HCT116 (cell line): ENCODE measurements at regions not wholly inside any gene's neighbourhood (a gene's known extent, or its start where the extent isn't known, plus 50 kb on each side); places are given as distances from the start of the nearest gene placed in this dataset.

Source experiments
- ATAC-seq: fragments of 200-7000 bp; cut with Tn5 transposase; 2 replicates; pipeline ENCODE4 v1.9.1; 2020; ENCODE audit warnings: mild to moderate bottlenecking, moderate library complexity
- BruUV-seq: library from RNA; stranded (reverse); fragments of 400-500 nt; replicated peaks from 2 replicates; lab custom pipeline; 2021; lab: Mats Ljungman, UMichigan
- CTCF ChIA-PET: fragments of 300-600 bp; sonication (Branson Sonifier 250); formaldehyde crosslinking; loops from one replicate; lab custom pipeline; 2021; ENCODE audit warnings: antibody characterized with exemption; lab: Charles Lee
- POLR2A ChIA-PET: fragments of 300-600, 350-600 bp; sonication (Branson Sonifier 250); formaldehyde crosslinking; loops from one replicate; lab custom pipeline; 2021; ENCODE audit warnings: antibody characterized with exemption; lab: Charles Lee
- RAD21 ChIA-PET, 2 experiments: fragments of 300-600 bp; sonication (Branson Sonifier 250); formaldehyde crosslinking; loops; one replicate each; lab custom pipeline; 2023; ENCODE audit warnings: low total read pairs in 2 of 2; ENCODE audit not compliant: uncharacterized antibody in 2 of 2, unreplicated experiment in 2 of 2, low non-redundant PET in 1 of 2; lab: Charles Lee
- DNase-seq: peaks from one replicate; pipeline ENCODE4 v3.0.0-alpha.2; 2010; ENCODE audit warnings: low read depth, low spot score
- H2AFZ ChIP-seq: fragments of 200-600 bp; shearing (Covaris generic), sonication (generic); 2 replicates; pipeline ENCODE4 v1.6.1; 2017; ENCODE audit warnings: low read depth, mixed run types, mixed read lengths, antibody characterized with exemption, low read length; ENCODE audit not compliant: poor library complexity, severe bottlenecking
- H3K27ac ChIP-seq: 2 replicates; pipeline ENCODE4 v1.5.1; 2012; ENCODE audit warnings: low read depth, low read length
- H3K27me3 ChIP-seq: fragments of 200-600 bp; sonication (generic); 2 replicates; pipeline ENCODE4 v1.6.1; 2016; ENCODE audit warnings: mixed run types, low read length, mixed read lengths; ENCODE audit not compliant: insufficient read depth
- H3K36me3 ChIP-seq, 2 experiments: fragments of 200-500 bp in 1 of 2; fragments of 200-600 bp in 1 of 2; sonication (Bioruptor generic) in 1 of 2; sonication (generic) in 1 of 2; 2 replicates each; pipeline versions ENCODE4 v1.5.1 to v1.6.1; 2014 to 2016; ENCODE audit warnings: low read length in 2 of 2, inconsistent platforms in 1 of 2, mixed read lengths in 1 of 2, mixed run types in 1 of 2; ENCODE audit not compliant: insufficient read depth in 2 of 2, control insufficient read depth in 1 of 2
- H3K4me1 ChIP-seq, 2 experiments: fragments of 200-600 bp in 1 of 2; sonication (generic) in 1 of 2; 2 replicates each; pipeline versions ENCODE4 v1.5.1 to v1.6.1; 2012 to 2017; ENCODE audit warnings: low read length in 2 of 2, inconsistent platforms in 1 of 2, mild to moderate bottlenecking in 1 of 2, mixed read lengths in 1 of 2, mixed run types in 1 of 2, moderate library complexity in 1 of 2; ENCODE audit not compliant: insufficient read depth in 2 of 2, control insufficient read depth in 1 of 2
- H3K4me2 ChIP-seq: fragments of 200-600 bp; sonication (generic); 2 replicates; pipeline ENCODE4 v1.6.1; 2017; ENCODE audit warnings: mixed run types, low read length, mixed read lengths
- H3K4me3 ChIP-seq, 2 experiments: fragments of 200-600 bp in 1 of 2; sonication (generic) in 1 of 2; replicated peaks in 1 of 2; 2 replicates each; pipeline ENCODE4 v1.5.1; 2011 to 2016; ENCODE audit warnings: low read length in 2 of 2, control low read depth in 1 of 2, low read depth in 1 of 2, mild to moderate bottlenecking in 1 of 2, mixed read lengths in 1 of 2, mixed run types in 1 of 2
- H3K79me2 ChIP-seq: fragments of 200-600 bp; sonication (generic); 2 replicates; pipeline ENCODE4 v1.6.1; 2017; ENCODE audit warnings: mild to moderate bottlenecking, mixed run types, low read length, moderate library complexity, mixed read lengths; ENCODE audit not compliant: insufficient read depth
- H3K9ac ChIP-seq: fragments of 200-600 bp; sonication (generic); 2 replicates; pipeline ENCODE4 v1.6.1; 2016; ENCODE audit warnings: low read length, mixed read lengths
- H3K9me2 ChIP-seq: fragments of 200-600 bp; sonication (generic), shearing (Covaris generic); 2 replicates; pipeline ENCODE4 v1.6.1; 2017; ENCODE audit warnings: mixed run types, mild to moderate bottlenecking, moderate library complexity; ENCODE audit not compliant: insufficient read depth
- H3K9me3 ChIP-seq, 2 experiments: fragments of 200-500 bp in 1 of 2; fragments of 200-600 bp in 1 of 2; sonication (Bioruptor generic) in 1 of 2; sonication (generic) in 1 of 2; 2 replicates each; pipeline ENCODE4 v1.6.1; 2014 to 2017; ENCODE audit warnings: low read length in 2 of 2, mixed read lengths in 2 of 2, inconsistent platforms in 1 of 2, low read depth in 1 of 2, mild to moderate bottlenecking in 1 of 2, mixed run types in 1 of 2, moderate library complexity in 1 of 2; ENCODE audit not compliant: control insufficient read depth in 1 of 2, insufficient read depth in 1 of 2
- H4K20me1 ChIP-seq: fragments of 200-600 bp; sonication (generic), shearing (Covaris generic); 2 replicates; pipeline ENCODE4 v1.6.1; 2017; ENCODE audit warnings: mixed run types, mild to moderate bottlenecking, moderate library complexity; ENCODE audit not compliant: insufficient read depth
- ATF3 ChIP-seq: IDR thresholded peaks from 2 replicates; pipeline ENCODE4 v1.6.1; 2012
- CEBPB ChIP-seq: IDR thresholded peaks from 2 replicates; pipeline ENCODE4 v1.6.1; 2012; ENCODE audit warnings: low read depth
- CTCF ChIP-seq, 3 experiments: fragments of 200-600 bp in 1 of 3; sonication (generic) in 1 of 3; IDR thresholded peaks in 2 of 3; conservative IDR thresholded peaks in 1 of 3; 2 replicates each; pipeline ENCODE4 v1.5.1; 2012 to 2017; ENCODE audit warnings: low read depth in 2 of 3, low read length in 2 of 3, antibody characterized with exemption in 1 of 3, borderline replicate concordance in 1 of 3, control low read depth in 1 of 3, mild to moderate bottlenecking in 1 of 3, mixed read lengths in 1 of 3, mixed run types in 1 of 3, moderate library complexity in 1 of 3; ENCODE audit not compliant: insufficient read depth in 1 of 3
- EGR1 ChIP-seq: IDR thresholded peaks from 2 replicates; pipeline ENCODE4 v1.6.1; 2012; ENCODE audit warnings: low read depth
- ELF1 ChIP-seq: IDR thresholded peaks from 2 replicates; pipeline ENCODE4 v1.6.1; 2012; ENCODE audit warnings: low read depth, borderline replicate concordance
- EZH2 ChIP-seq: fragments of 200-600 bp; sonication (generic); IDR thresholded peaks from 2 replicates; pipeline ENCODE4 v1.6.1; 2017; ENCODE audit warnings: antibody characterized with exemption, mixed run types
- FOSL1 ChIP-seq: IDR thresholded peaks from 2 replicates; pipeline ENCODE4 v1.6.1; 2012; ENCODE audit warnings: low read depth
- JUND ChIP-seq: IDR thresholded peaks from 2 replicates; pipeline ENCODE4 v1.6.1; 2012
- MAX ChIP-seq: IDR thresholded peaks from 2 replicates; pipeline ENCODE4 v1.6.1; 2012
- POLR2A ChIP-seq: IDR thresholded peaks from 2 replicates; pipeline ENCODE4 v1.7.0; 2011; ENCODE audit warnings: borderline replicate concordance; ENCODE audit not compliant: insufficient read depth, insufficient read length; ENCODE audit errors: extremely low read depth
- POLR2AphosphoS5 ChIP-seq: IDR thresholded peaks from 2 replicates; pipeline ENCODE4 v1.6.1; 2011; ENCODE audit warnings: mild to moderate bottlenecking, low read depth, low read length, moderate library complexity
- RAD21 ChIP-seq: IDR thresholded peaks from 2 replicates; pipeline ENCODE4 v1.6.1; 2012; ENCODE audit warnings: low read depth, mild to moderate bottlenecking
- REST ChIP-seq: IDR thresholded peaks from 2 replicates; pipeline ENCODE4 v1.6.1; 2012; ENCODE audit warnings: low read depth
- SIN3A ChIP-seq: IDR thresholded peaks from 2 replicates; pipeline ENCODE4 v1.6.1; 2012; ENCODE audit warnings: low read depth
- SP1 ChIP-seq: IDR thresholded peaks from 2 replicates; pipeline ENCODE4 v1.6.1; 2012; ENCODE audit warnings: low read depth
- TCF7L2 ChIP-seq: IDR thresholded peaks from 2 replicates; pipeline ENCODE4 v1.7.0; 2011; ENCODE audit warnings: borderline replicate concordance, inconsistent platforms; ENCODE audit not compliant: insufficient read depth, insufficient read length; ENCODE audit errors: extremely low read depth
- YY1 ChIP-seq: IDR thresholded peaks from 2 replicates; pipeline ENCODE4 v1.6.1; 2011; ENCODE audit warnings: low read length, low read depth, moderate library complexity, mild to moderate bottlenecking; ENCODE audit not compliant: insufficient replicate concordance; ENCODE audit errors: extremely low read depth
- ZBTB33 ChIP-seq: IDR thresholded peaks from 2 replicates; pipeline ENCODE4 v1.6.1; 2011; ENCODE audit warnings: mild to moderate bottlenecking, low read length, moderate library complexity; ENCODE audit not compliant: insufficient replicate concordance; ENCODE audit errors: extremely low read depth
- ZFX ChIP-seq: fragments of 450-650 bp; IDR thresholded peaks from 2 replicates; pipeline ENCODE4 v1.6.1; 2017
- ZNF274 ChIP-seq: fragments of 200-500 bp; sonication (Bioruptor generic); IDR thresholded peaks from 2 replicates; pipeline ENCODE4 v1.6.1; 2014; ENCODE audit warnings: mild to moderate bottlenecking, low read depth, low read length, inconsistent platforms
- intact Hi-C: fragments of 100-400 bp; cut with micrococcal nuclease; formaldehyde crosslinking; loops from 2 replicates; pipeline ENCODE4 v1.10.0; 2022

GRCh38 chr13:23999424-23999823, 102.1 kb upstream of the C1QTNF9B start:
- no peak overlapping the region for H3K4me2 ChIP-seq
- H3K27ac ChIP-seq: no peak overlapping the region
- no peaks in the 10 kb centered on the region for H3K9me3 ChIP-seq
- ChIA-PET POLR2A (no interaction called here), RAD21 (no interaction called here), CTCF (no interaction called here)
- H3K4me1 ChIP-seq: no peaks in the 10 kb centered on the region
- H3K79me2 ChIP-seq: no peaks in the 10 kb centered on the region
- TF ChIP-seq POLR2A: no peak
- TF ChIP-seq CTCF (IDR thresholded peaks at IDR 0.05 in 2 of 3, conservative IDR thresholded peaks at IDR 0.05 in 1 of 3; ENCODE audit: borderline replicate concordance in 1 of 3, insufficient read depth in 1 of 3, low read depth in 2 of 3, low read length in 2 of 3): no peak
- TF ChIP-seq MAX: no peak
- TF ChIP-seq REST: no peak
- no peak for TF ChIP-seq CEBPB
- no peak for TF ChIP-seq POLR2AphosphoS5
- no peak for TF ChIP-seq JUND
- no peak for TF ChIP-seq ELF1
- no peak for TF ChIP-seq ATF3
- no peak for TF ChIP-seq ZFX
- TF ChIP-seq EZH2: no peak
- no peak for TF ChIP-seq RAD21
- TF ChIP-seq SIN3A: no peak
- TF ChIP-seq FOSL1: no peak
- no peak for TF ChIP-seq ZBTB33
- no peak for TF ChIP-seq ZNF274
- no peak for TF ChIP-seq TCF7L2
- no peak for TF ChIP-seq EGR1
- TF ChIP-seq SP1: no peak
- no peak for TF ChIP-seq YY1
- H3K4me3 ChIP-seq: no peak overlapping the region
- H3K27me3 ChIP-seq: no peaks in the 10 kb centered on the region
- no peaks in the 10 kb centered on the region for H3K9me2 ChIP-seq
- BruUV-seq: no TSS peak
- H4K20me1 ChIP-seq: no peaks in the 10 kb centered on the region
- DNase-seq (no peak), ATAC-seq (no peak)
- no peaks in the 10 kb centered on the region for H3K36me3 ChIP-seq
- intact Hi-C loops: no loop called here
- no peak overlapping the region for H2AFZ ChIP-seq
- H3K9ac ChIP-seq: no peak overlapping the region
